ENCODE measurements at regions not wholly inside any gene's neighbourhood (a gene's known extent, or its start where the extent isn't known, plus 50 kb on each side); places are given as distances from the start of the nearest gene placed in this dataset.

DNA sequence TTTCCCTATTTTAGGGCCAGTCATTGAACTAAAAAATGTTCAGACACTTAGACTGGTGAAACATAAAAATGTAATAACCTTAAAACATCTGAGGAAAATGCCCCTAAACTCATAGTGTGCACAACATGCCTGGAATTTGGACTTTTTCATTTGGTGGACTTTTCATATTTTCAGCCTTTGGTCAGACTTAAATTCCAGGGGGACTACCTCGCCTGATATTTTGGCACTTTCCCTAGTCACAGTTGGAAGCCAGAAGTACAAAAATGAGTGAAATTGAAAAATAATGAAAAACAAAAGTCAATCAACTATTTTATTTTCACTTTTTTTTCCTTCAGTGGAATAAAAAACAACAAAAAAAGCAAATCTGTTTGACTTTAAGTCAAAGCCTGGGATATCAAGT is 256.2 kb downstream of the ACTL7B start:
- Histone ChIP-seq H3K4me3 (no peak overlapping the region), H3K9me3 (replicated peaks) (no peaks in the 10 kb centered on the region), H3K27ac (no peak overlapping the region), H3K4me1 (replicated peaks) (no peaks in the 10 kb centered on the region), H3K27me3 (replicated peaks) (no peaks in the 10 kb centered on the region), H3K36me3 (no peaks in the 10 kb centered on the region)
- DNase-seq (ENCODE audit: low read depth in 1 of 2, low spot score in 2 of 2) = no peak

DNA sequence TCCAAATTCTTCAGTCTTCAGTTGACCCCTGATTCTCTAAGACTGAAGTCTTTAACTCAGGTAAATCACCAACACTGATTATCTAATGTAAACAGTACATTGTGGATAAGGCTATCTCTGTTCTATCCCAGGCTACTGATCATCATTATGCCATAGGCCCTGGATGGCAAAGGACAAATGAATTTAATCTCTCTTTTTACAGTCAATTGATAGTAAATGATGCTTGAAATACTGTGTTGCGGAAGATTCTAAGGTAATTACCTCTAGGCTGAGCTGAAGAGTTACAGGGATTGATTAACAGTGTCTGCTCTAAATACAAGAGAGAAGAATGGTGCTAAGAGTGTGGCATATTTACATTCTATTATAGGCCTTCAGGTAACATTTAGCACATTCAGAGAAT is 264.7 kb downstream of the ACTL7B start:
- Histone ChIP-seq H3K27ac (no peak overlapping the region), H3K27me3 (replicated peaks) (no peaks in the 10 kb centered on the region; the same call in 1 of the 2 replicates), H3K4me3 (no peak overlapping the region), H3K9me3 (replicated peaks) (no peaks in the 10 kb centered on the region), H3K36me3 (no peaks in the 10 kb centered on the region), H3K4me1 (replicated peaks) (no peaks in the 10 kb centered on the region)
- no peak for DNase-seq (ENCODE audit: low read depth in 1 of 2, low spot score in 2 of 2)

DNA sequence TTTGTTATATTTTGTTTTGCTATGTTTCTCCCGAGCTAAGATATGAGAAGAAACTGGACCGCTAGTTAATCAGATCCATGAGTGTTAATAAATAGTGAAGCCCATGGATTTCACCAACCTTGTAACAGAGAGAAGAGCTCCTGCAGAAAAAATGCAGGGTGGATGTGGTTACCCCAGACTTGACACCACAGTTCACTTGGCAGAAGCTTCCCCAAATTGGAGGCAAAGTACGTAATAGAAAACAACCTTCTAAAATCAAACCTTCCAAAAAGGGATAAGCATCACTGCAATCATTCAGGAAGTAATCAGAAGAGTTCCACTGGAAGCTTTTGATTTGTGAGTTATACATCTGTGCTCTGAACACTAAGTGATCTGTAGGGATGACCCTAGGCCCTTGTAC is 267.5 kb downstream of the ACTL7B start:
- DNase-seq (ENCODE audit: low read depth in 1 of 2, low spot score in 2 of 2) = no peak
- no peak overlapping the region for H3K4me3 ChIP-seq
- H3K36me3 ChIP-seq = no peaks in the 10 kb centered on the region
- H3K4me1 ChIP-seq (replicated peaks) = no peaks in the 10 kb centered on the region
- no peak overlapping the region for H3K27ac ChIP-seq
- no peaks in the 10 kb centered on the region; the same call in 1 of the 2 replicates for H3K27me3 ChIP-seq (replicated peaks)
- H3K9me3 ChIP-seq (replicated peaks) = no peaks in the 10 kb centered on the region

DNA sequence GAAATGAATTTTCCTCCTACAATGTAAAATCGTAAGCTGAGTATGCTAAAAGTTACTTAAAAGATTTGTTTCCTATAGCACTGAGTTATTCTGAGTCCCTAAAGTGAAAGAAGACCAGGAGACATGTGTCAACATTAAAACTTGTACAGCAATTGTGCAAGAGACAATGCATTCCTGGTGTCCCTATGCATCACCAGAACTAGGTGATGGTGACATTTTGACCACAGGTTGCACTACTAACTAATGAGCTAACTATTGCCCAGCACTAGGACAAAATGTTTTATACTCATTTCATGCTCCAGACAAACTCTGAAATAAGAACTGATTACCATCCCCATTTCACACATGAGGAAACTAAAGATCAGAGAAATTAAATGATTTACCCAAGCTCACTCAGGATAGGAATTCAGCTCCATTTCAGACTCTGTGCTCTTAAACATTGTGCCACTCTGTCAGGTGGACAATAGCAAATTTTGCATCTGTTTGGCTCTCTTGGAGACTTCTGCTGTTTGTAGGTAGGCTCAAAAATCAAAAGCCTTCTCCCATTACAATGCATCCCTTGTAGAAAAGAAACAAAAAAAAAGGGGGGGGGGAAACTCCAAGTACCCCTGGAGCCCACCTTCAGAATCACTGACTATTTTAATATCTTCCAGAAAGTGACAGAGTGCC is 269.2 kb downstream of the ACTL7B start:
- no peaks in the 10 kb centered on the region for H3K9me3 ChIP-seq (replicated peaks)
- no peak overlapping the region for H3K27ac ChIP-seq
- H3K36me3 ChIP-seq = no peaks in the 10 kb centered on the region
- H3K4me3 ChIP-seq = no peak overlapping the region
- no peaks in the 10 kb centered on the region for H3K4me1 ChIP-seq (replicated peaks)
- H3K27me3 ChIP-seq (replicated peaks) = no peaks in the 10 kb centered on the region
- no peak for DNase-seq (ENCODE audit: low read depth in 1 of 2, low spot score in 2 of 2)

DNA sequence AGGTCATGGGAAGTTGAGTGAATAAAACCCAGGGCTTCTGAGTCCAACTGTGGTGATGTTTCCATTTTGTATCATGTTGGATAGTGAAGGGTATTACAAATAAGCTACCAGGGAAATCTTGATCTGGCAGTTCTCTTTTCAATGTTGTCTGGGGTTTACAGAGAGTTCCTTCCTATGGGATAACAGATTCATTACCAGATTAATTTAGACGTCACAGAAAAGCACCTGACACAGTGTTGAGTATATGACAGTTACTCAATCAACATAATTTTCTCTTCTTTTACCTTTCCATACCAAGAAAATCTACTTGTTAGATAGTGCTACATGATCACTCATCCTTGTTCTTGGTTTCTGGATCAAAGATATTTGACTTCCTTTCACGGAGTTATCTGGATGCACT is 270.9 kb downstream of the ACTL7B start:
- Histone ChIP-seq H3K27ac (no peak overlapping the region), H3K4me3 (no peak overlapping the region), H3K36me3 (no peaks in the 10 kb centered on the region), H3K4me1 (replicated peaks) (no peaks in the 10 kb centered on the region), H3K27me3 (replicated peaks) (no peaks in the 10 kb centered on the region), H3K9me3 (replicated peaks) (no peaks in the 10 kb centered on the region)
- DNase-seq (ENCODE audit: low read depth in 1 of 2, low spot score in 2 of 2) = no peak

DNA sequence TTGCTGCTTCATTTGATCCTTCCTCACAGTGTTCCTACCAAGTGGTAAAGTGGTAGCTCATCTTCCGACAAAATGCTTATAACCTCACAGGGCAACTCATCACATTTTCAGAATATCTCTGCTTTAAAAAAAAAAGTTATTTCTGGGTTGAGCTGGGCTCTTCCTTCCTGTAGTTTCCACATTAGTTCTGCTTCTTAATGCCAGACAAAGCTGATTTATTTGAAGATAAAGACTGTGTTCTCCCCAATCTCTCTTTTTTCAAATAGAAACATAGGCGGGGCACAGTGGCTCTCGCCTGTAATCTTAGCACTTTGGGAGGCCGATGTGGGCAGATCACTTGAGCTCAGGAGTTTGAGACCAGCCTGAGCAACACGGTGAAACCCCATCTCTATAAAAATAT is 273.1 kb downstream of the ACTL7B start:
- H3K4me1 ChIP-seq (replicated peaks) = no peaks in the 10 kb centered on the region
- H3K4me3 ChIP-seq = no peak overlapping the region
- H3K9me3 ChIP-seq (replicated peaks) = no peaks in the 10 kb centered on the region
- no peak for DNase-seq (ENCODE audit: low read depth in 1 of 2, low spot score in 2 of 2)
- no peak overlapping the region for H3K27ac ChIP-seq
- no peaks in the 10 kb centered on the region for H3K27me3 ChIP-seq (replicated peaks)
- no peaks in the 10 kb centered on the region for H3K36me3 ChIP-seq

DNA sequence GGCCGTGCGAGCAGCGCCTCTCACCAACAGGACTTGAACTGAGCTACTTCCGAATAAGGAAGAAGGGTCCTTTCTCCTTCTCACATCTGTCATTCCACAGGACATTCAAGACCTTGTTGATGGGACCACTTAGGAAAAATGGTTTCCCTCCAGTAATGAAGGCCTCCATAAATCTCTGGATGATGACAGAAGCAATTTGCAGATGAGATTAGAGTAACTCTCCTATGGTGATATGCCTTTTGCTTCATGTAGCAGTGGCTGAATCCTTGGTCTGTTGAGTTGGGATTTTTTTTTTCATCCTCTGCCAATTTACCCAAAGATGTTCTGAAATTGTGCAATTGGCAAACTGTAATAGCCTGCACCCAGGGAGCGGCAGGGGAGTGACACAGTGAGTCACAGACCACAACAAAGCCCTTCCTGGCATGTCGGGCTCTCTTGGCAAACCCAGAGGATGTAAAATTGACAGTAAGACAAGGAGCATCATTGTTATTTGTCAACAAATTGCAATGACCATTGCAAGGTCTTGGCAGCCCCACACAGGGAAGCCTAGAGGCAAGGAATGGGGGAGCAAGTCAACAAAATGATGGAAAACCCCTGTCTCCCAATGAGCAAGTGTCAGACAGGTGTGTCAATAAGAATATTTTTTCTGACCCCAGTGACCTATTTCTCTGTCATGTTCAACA is 275.9 kb downstream of the ACTL7B start:
- Histone ChIP-seq H3K4me3 (no peak overlapping the region), H3K36me3 (no peaks in the 10 kb centered on the region), H3K27ac (no peak overlapping the region), H3K4me1 (replicated peaks) (no peaks in the 10 kb centered on the region), H3K27me3 (replicated peaks) (no peaks in the 10 kb centered on the region), H3K9me3 (replicated peaks) (no peaks in the 10 kb centered on the region)
- no peak for DNase-seq (ENCODE audit: low read depth in 1 of 2, low spot score in 2 of 2)

DNA sequence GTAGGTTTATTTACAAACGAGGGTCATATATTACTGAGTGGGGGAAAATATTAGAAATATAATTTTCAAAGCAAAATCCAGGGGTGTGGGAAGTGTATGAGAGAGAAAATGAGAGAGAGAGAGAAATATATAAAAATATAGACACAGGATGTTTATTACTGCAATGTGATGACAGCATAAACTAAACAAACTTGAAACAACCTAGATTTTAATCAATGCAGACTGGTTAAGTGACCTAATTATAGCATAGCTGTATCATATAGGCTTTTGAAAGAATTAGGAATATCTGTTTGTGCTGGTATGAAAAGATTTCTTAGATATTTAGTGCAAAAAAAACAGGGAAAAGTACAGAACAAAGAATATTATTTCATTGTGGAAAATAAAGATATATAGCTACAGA is 280.5 kb downstream of the ACTL7B start:
- Histone ChIP-seq H3K27me3 (replicated peaks) (no peaks in the 10 kb centered on the region), H3K4me3 (no peak overlapping the region), H3K4me1 (replicated peaks) (no peaks in the 10 kb centered on the region), H3K9me3 (replicated peaks) (no peaks in the 10 kb centered on the region), H3K36me3 (no peaks in the 10 kb centered on the region), H3K27ac (no peak overlapping the region)
- no peak for DNase-seq (ENCODE audit: low read depth in 1 of 2, low spot score in 2 of 2)

DNA sequence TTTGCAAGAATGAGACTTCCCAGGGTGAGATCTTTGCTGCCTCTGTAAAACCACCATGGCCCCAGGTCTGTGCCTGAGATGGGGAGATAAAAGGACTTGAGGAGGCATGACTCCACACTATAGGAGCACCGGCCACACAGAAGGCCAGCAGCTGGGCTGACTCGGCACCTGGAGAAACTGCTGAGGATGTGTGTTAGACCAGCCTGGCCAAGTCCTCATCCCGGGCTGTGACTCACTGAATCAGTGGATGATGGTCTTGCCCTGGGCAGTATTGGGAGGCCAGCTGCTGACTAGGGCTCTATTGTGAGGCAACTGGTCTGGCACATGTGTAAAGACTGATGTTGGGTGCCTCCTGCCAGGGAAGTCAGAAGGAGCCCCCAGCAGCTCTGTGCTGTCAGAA is 286.2 kb downstream of the ACTL7B start:
- no peak overlapping the region for H3K4me3 ChIP-seq
- DNase-seq (ENCODE audit: low read depth in 1 of 2, low spot score in 2 of 2) = no peak
- H3K27ac ChIP-seq = no peak overlapping the region
- H3K4me1 ChIP-seq (replicated peaks) = peaks cover 4% of the 10 kb centered on the region; the same call in 1 of the 2 replicates
- H3K27me3 ChIP-seq (replicated peaks) = no peaks in the 10 kb centered on the region
- H3K9me3 ChIP-seq (replicated peaks) = no peaks in the 10 kb centered on the region
- H3K36me3 ChIP-seq = no peaks in the 10 kb centered on the region

DNA sequence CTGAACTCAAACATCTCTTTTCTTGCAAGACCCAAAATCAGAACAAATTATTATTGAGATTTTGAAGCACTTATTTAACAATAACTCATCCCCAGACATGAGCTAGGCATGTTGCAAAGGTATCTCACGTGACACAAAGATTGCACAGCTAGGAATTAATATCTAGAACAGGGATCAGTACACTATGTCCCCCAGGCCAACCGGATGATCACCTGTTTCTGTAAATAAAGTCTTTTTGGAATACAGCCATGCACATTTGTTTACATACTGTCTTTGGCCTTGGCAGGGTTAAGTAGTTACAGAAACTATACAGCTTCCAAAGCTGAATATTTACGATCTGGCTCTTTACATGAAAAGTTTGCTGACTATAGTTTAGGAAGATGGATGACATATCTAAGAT is 287.7 kb downstream of the ACTL7B start:
- H3K4me1 ChIP-seq (replicated peaks) = peaks cover 4% of the 10 kb centered on the region; the same call in 1 of the 2 replicates
- no peak overlapping the region for H3K4me3 ChIP-seq
- no peak for DNase-seq (ENCODE audit: low read depth in 1 of 2, low spot score in 2 of 2)
- H3K36me3 ChIP-seq = no peaks in the 10 kb centered on the region
- H3K27me3 ChIP-seq (replicated peaks) = no peaks in the 10 kb centered on the region
- H3K9me3 ChIP-seq (replicated peaks) = no peaks in the 10 kb centered on the region
- H3K27ac ChIP-seq = no peak overlapping the region

DNA sequence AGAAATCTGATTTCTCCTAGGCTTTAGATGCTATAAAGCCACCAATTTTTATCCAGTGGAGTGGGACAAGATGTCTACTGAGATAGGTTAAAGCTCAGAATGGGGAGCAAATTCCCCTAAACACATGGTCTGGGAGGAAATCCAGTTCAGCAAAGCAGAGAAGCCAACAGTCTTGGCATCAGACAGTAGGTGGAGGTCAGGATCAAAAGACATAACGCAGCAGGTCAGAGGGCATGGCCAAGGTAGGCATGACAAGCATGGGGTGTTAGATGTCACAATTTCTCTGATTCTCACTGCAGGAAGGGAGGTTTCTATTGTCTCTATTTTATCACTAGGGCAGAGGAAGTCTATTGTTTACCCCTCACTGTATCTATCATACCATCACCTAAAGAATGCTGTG is 288.2 kb downstream of the ACTL7B start:
- Histone ChIP-seq H3K4me3 (no peak overlapping the region), H3K4me1 (replicated peaks) (peaks cover 4% of the 10 kb centered on the region; the same call in 1 of the 2 replicates), H3K27me3 (replicated peaks) (no peaks in the 10 kb centered on the region), H3K27ac (no peak overlapping the region), H3K9me3 (replicated peaks) (no peaks in the 10 kb centered on the region), H3K36me3 (no peaks in the 10 kb centered on the region)
- no peak for DNase-seq (ENCODE audit: low read depth in 1 of 2, low spot score in 2 of 2)

DNA sequence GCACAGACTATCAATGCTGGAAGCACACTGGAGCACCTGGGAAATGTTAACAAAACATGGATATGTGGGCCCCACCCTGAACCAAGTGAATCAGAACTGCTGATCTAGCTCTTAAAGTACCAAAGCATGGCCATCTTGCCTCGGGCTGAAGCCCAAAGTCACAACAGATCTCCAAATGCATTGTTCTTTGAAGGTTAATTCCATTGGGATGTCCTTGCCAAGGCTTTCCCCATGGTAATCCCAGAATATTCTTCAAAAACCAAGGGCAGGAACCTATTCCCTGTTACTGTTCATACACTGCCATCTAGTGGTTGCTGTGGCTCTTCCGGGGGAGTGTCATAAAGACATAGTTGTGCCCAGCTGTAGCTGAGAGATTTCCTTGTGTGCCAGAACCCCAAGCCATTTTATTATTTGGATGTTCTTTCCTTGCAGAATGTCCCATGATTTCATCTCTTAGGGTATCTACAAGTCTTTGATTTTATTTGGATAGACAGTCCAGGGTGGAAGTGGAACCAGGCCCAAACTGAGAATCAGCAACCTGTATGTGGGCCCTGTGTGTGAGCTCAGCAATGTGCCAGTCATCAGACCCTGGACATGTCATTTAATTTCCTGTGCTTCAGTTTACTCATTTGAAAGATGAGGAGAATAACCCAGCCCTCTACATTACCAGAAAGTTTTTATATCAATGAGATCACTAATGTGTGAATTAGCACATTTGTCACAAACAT is 290.0 kb downstream of the ACTL7B start:
- peak; percentile 44 to 59 for DNase-seq (ENCODE audit: low read depth in 1 of 2, low spot score in 2 of 2)
- no peaks in the 10 kb centered on the region for H3K36me3 ChIP-seq

DNA sequence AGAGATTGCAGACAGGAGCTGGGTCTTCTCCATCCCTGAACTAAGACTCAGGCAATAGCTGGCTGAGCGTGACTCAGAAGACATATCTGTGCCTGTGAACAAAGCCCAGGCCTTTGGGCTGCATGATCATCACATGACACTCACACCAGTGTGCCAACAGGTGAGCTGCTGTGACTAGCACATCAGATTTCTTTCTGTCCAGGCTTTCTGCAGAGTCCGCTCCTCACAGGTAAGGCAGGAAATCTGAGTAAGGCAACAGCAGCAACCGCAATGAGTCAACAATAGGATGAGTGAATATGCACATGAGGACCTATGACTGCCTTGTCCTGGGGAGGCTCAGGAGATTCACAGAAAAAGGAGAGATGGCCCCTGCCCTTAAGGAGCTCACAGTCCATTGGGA is 293.6 kb downstream of the ACTL7B start:
- Histone ChIP-seq H3K4me3 (no peak overlapping the region), H3K27ac (no peak overlapping the region), H3K27me3 (replicated peaks) (no peaks in the 10 kb centered on the region), H3K9me3 (replicated peaks) (no peaks in the 10 kb centered on the region), H3K4me1 (replicated peaks) (peaks cover 4% of the 10 kb centered on the region; the same call in 1 of the 2 replicates), H3K36me3 (no peaks in the 10 kb centered on the region)
- no peak for DNase-seq (ENCODE audit: low read depth in 1 of 2, low spot score in 2 of 2)

More for the DNA sequence above, 290.0 kb downstream of the ACTL7B start:
- peaks cover 4% of the 10 kb centered on the region; the same call in 1 of the 2 replicates for H3K4me1 ChIP-seq (replicated peaks)
- no peak overlapping the region for H3K27ac ChIP-seq
- no peaks in the 10 kb centered on the region for H3K27me3 ChIP-seq (replicated peaks)
- H3K9me3 ChIP-seq (replicated peaks) = no peaks in the 10 kb centered on the region
- no peak overlapping the region for H3K4me3 ChIP-seq

DNA sequence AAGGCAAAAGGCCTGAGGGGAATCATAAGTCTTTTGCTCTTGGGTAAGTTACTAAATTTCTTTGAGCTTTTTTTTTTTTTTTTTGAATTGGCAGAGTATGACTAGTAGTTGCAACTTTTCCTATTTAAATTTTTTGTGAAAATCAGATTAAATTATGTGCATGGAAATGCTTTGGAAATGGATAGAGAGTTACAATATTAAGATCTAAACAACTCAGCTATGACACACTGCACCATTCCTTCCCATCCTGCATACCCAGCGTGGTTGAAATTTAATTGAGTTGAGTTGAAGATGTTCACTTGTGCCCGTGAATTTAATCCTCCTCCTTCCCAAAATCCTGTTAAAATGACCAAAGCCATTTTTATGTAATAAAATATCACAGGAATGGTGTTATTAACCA is 296.4 kb downstream of the ACTL7B start:
- no peaks in the 10 kb centered on the region for H3K4me1 ChIP-seq (replicated peaks)

More for the DNA sequence above, 296.4 kb downstream of the ACTL7B start:
- H3K4me3 ChIP-seq = no peak overlapping the region
- no peaks in the 10 kb centered on the region for H3K36me3 ChIP-seq
- no peaks in the 10 kb centered on the region for H3K9me3 ChIP-seq (replicated peaks)
- H3K27me3 ChIP-seq (replicated peaks) = no peaks in the 10 kb centered on the region
- H3K27ac ChIP-seq = no peak overlapping the region
- no peak for DNase-seq (ENCODE audit: low read depth in 1 of 2, low spot score in 2 of 2)
